Caco-2 (cell line): ENCODE measurements at regions not wholly inside any gene's neighbourhood (a gene's known extent, or its start where the extent isn't known, plus 50 kb on each side); places are given as distances from the start of the nearest gene placed in this dataset.
A peak's percentile ranks its signal among the peaks of the same experiment; 100 is the strongest.

Experiments
- BruUV-seq: library from RNA; stranded (reverse); fragments of 400-500 nt; replicated peaks from 2 replicates; lab custom pipeline; 2021; lab: Mats Ljungman, UMichigan
- CTCF ChIA-PET: fragments of 300-600 bp; sonication (Branson Sonifier 250); formaldehyde crosslinking; loops from one replicate; lab custom pipeline; 2022; ENCODE audit warnings: antibody characterized with exemption; lab: Charles Lee
- POLR2A ChIA-PET: fragments of 300-600 bp; sonication (Branson Sonifier 250); formaldehyde crosslinking; loops from one replicate; lab custom pipeline; 2022; ENCODE audit warnings: antibody characterized with exemption; lab: Charles Lee
- DNase-seq, 2 experiments: peaks; one replicate each; pipeline versions ENCODE4 v3.0.0 to v3.0.0-alpha.2; 2020 to 2022
- H3K27me3 ChIP-seq: replicated peaks from 2 replicates; pipeline ENCODE4 v1.6.0; 2011; ENCODE audit warnings: low read length; ENCODE audit not compliant: control insufficient read depth, insufficient read depth
- H3K36me3 ChIP-seq: 2 replicates; pipeline ENCODE4 v1.5.1; 2011; ENCODE audit warnings: low read length; ENCODE audit not compliant: control insufficient read depth, insufficient read depth
- H3K4me1 ChIP-seq: fragments of 250-450 bp; sonication (Bioruptor Pico); 2 replicates; pipeline ENCODE4 v1.5.1; 2020; ENCODE audit warnings: mild to moderate bottlenecking
- H3K4me3 ChIP-seq: 2 replicates; pipeline ENCODE4 v1.5.1; 2011; ENCODE audit warnings: low read depth, mild to moderate bottlenecking, control low read depth, low read length
- H3K9me3 ChIP-seq: fragments of 250-450 bp; sonication (Bioruptor Pico); 2 replicates; pipeline ENCODE4 v1.5.1; 2020; ENCODE audit warnings: mild to moderate bottlenecking, moderate library complexity
- H3K27ac Mint-ChIP-seq: one replicate; pipeline ENCODE4 v1.8.0; 2022; ENCODE audit warnings: mixed read lengths; ENCODE audit not compliant: unreplicated experiment
- H3K27me3 Mint-ChIP-seq: one replicate; pipeline ENCODE4 v1.8.0; 2022; ENCODE audit warnings: mixed read lengths; ENCODE audit not compliant: insufficient read depth, unreplicated experiment
- H3K36me3 Mint-ChIP-seq: one replicate; pipeline ENCODE4 v1.8.0; 2022; ENCODE audit warnings: mild to moderate bottlenecking, mixed read lengths; ENCODE audit not compliant: insufficient read depth, unreplicated experiment
- H3K4me1 Mint-ChIP-seq: one replicate; pipeline ENCODE4 v1.8.0; 2022; ENCODE audit warnings: low read depth, mixed read lengths; ENCODE audit not compliant: unreplicated experiment
- H3K4me3 Mint-ChIP-seq: one replicate; pipeline ENCODE4 v1.8.0; 2022; ENCODE audit warnings: mild to moderate bottlenecking, moderate library complexity, mixed read lengths; ENCODE audit not compliant: unreplicated experiment
- H3K9me3 Mint-ChIP-seq: one replicate; pipeline ENCODE4 v1.8.0; 2022; ENCODE audit warnings: mixed read lengths; ENCODE audit not compliant: unreplicated experiment
- intact Hi-C: fragments of 100-400 bp; cut with micrococcal nuclease; formaldehyde crosslinking; loops from one replicate; pipeline ENCODE4 v1.10.0; 2022; ENCODE audit not compliant: unreplicated experiment
- TF ChIP-seq, protein P1 (sequence below), 2 experiments: fragments of 200-600 bp in 1 of 2; IDR thresholded peaks; 1 replicate in 1 of 2; 2 replicates in 1 of 2; pipeline versions ENCODE4 v1.5.1 to v1.8.0; 2011 to 2022; ENCODE audit warnings: antibody characterized with exemption in 1 of 2, control low read depth in 1 of 2, inconsistent platforms in 1 of 2, low read depth in 1 of 2, low read length in 1 of 2, mild to moderate bottlenecking in 1 of 2, moderate library complexity in 1 of 2; ENCODE audit not compliant: insufficient read depth in 1 of 2, severe bottlenecking in 1 of 2, unreplicated experiment in 1 of 2

DNA sequence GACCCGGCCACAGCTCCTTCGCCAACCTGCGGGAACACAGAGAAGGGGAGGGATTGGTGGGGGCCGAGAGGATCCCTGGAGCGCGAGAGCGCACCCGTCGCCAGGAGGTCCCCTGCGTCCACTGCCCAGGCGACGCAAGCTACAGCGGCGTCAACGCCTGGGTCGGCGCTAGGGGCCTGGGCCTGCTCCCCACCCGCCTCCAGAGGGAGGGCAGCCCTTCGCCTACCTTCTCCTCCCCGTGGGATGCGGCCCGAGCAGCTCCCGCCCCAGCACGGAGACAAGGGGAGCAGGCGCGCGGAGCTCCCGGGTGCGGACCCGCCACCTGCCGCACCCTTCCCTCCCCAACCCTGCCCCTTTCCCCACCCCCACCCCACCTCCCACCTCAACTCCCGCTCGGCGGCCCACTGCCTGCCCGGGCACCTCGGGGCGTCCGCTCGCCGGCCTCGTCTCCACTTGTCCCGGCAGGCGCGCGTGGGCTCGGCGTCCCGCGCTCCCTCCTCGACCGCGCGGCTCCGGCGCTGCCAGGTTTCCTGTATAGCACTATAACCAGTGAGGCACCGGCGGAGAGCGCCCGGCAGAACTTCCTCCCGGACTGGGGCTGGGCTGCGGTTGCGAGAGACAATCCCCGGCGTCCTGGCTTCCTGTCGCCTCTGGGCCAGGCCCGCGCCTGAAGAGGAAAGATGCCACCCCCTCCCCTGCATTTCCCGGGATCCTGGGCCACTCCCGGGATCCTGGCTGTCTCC lies 119.1 kb upstream of the SMURF2 start:
- intact Hi-C loops: no loop called here
- Histone ChIP-seq H3K4me3 (peak overlapping the region; percentile 50), H3K9me3 (no peaks in the 10 kb centered on the region), H3K27me3 (no peaks in the 10 kb centered on the region), H3K36me3 (peaks cover 2% of the 10 kb centered on the region; the same call in 1 of the 2 replicates), H3K4me1 (no peaks in the 10 kb centered on the region)
- ChIA-PET POLR2A (interaction anchor here (0.6 kb wide), 1 partner anchor 54 kb away, joined by 6 read pairs; no protein-coding TSS in a partner anchor), CTCF (no interaction called here)
- Mint-ChIP-seq H3K4me3 (peak overlapping the region; percentile 74), H3K4me1 (peaks cover 7% of the 10 kb centered on the region), H3K9me3 (no peaks in the 10 kb centered on the region), H3K27me3 (no peaks in the 10 kb centered on the region), H3K27ac (no peak overlapping the region), H3K36me3 (peaks cover 9% of the 10 kb centered on the region)
- TF ChIP-seq, protein P1, sequence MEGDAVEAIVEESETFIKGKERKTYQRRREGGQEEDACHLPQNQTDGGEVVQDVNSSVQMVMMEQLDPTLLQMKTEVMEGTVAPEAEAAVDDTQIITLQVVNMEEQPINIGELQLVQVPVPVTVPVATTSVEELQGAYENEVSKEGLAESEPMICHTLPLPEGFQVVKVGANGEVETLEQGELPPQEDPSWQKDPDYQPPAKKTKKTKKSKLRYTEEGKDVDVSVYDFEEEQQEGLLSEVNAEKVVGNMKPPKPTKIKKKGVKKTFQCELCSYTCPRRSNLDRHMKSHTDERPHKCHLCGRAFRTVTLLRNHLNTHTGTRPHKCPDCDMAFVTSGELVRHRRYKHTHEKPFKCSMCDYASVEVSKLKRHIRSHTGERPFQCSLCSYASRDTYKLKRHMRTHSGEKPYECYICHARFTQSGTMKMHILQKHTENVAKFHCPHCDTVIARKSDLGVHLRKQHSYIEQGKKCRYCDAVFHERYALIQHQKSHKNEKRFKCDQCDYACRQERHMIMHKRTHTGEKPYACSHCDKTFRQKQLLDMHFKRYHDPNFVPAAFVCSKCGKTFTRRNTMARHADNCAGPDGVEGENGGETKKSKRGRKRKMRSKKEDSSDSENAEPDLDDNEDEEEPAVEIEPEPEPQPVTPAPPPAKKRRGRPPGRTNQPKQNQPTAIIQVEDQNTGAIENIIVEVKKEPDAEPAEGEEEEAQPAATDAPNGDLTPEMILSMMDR (IDR thresholded peaks at IDR 0.05; ENCODE audit: insufficient read depth in 1 of 2, low read depth in 1 of 2, low read length in 1 of 2, severe bottlenecking in 1 of 2, unreplicated experiment in 1 of 2): no peak
- peak in 1 of 2 experiments; percentile 47 for DNase-seq
- no TSS peak for BruUV-seq

DNA sequence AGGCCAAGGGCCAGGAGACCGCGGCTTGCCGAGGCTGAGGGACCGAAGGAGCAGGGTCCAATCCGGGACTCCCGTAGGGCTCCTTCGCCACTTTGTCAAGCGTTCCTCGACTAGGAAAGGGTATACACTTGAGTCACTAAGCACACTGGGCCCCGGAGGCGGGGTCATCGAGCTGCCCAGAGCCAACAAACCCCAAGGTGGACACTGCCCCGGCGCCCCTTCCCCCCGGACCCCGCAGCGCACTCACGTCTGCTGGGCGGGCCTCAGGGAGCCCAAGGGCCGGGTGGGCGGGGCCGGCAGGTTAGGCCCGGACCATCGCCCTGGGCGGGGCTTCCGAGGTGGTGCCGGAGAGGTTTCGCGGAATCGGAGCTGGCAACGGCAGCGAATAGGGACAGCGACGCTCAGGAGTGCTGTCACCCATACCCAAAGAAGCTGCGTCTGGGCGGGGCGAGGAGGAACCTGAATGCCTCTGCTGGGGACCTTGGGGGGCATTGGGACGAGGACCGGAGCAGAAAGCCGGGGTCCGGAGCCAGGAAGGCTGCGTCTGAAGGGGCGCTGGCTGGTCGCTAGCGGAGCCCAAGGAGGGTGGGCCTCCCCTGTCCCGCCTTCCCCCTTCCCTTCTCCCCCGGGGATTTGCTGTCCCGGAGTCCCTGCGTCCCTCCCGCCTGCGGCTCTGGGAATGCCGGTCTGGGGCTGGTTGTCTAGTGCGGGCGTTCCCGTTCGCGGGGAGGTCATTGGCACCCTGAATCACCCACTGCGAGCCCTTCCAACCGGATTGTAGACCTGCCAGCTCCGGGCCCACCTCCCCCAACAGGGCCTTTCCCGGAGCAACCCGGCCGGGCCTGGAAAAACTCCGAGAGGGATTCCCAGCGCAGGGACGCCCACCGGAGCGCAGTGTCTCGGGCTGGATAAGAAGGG lies 118.2 kb upstream of the SMURF2 start:
- no peaks in the 10 kb centered on the region for H3K4me1 ChIP-seq
- H3K9me3 Mint-ChIP-seq: no peaks in the 10 kb centered on the region
- H3K27ac Mint-ChIP-seq: no peak overlapping the region
- H3K4me3 ChIP-seq: peak overlapping the region; percentile 50
- H3K4me3 Mint-ChIP-seq: peak overlapping the region; percentile 74
- H3K36me3 Mint-ChIP-seq: peaks cover 9% of the 10 kb centered on the region
- CTCF ChIA-PET: no interaction called here
- TF ChIP-seq, protein P1 (IDR thresholded peaks at IDR 0.05; ENCODE audit: insufficient read depth in 1 of 2, low read depth in 1 of 2, low read length in 1 of 2, severe bottlenecking in 1 of 2, unreplicated experiment in 1 of 2): no peak
- POLR2A ChIA-PET: interaction anchor here (0.6 to 0.7 kb wide), 2 partner anchors 58 to 146 kb away, joined by 3 to 30 read pairs; no protein-coding TSS in a partner anchor
- H3K36me3 ChIP-seq: peaks cover 2% of the 10 kb centered on the region; the same call in 1 of the 2 replicates
- peak; percentile 83 to 87 for DNase-seq
- H3K27me3 ChIP-seq: no peaks in the 10 kb centered on the region
- no TSS peak for BruUV-seq
- H3K9me3 ChIP-seq: no peaks in the 10 kb centered on the region
- H3K4me1 Mint-ChIP-seq: peaks cover 7% of the 10 kb centered on the region
- intact Hi-C loops: no loop called here
- no peaks in the 10 kb centered on the region for H3K27me3 Mint-ChIP-seq
